Calu3 (cell line): ENCODE measurements at regions not wholly inside any gene's neighbourhood (a gene's known extent, or its start where the extent isn't known, plus 50 kb on each side); places are given as distances from the start of the nearest gene placed in this dataset.

ENCODE experiments used
- BruUV-seq: library from RNA; stranded (reverse); fragments of 400-500 nt; replicated peaks from 2 replicates; lab custom pipeline; 2021; lab: Mats Ljungman, UMichigan
- CTCF ChIA-PET: fragments of 300-600 bp; sonication (Branson Sonifier 250); formaldehyde crosslinking; loops from one replicate; lab custom pipeline; 2022; ENCODE audit warnings: antibody characterized with exemption; lab: Charles Lee
- DNase-seq: peaks from one replicate; pipeline ENCODE4 v3.0.0; 2022
- H3K27ac Mint-ChIP-seq: one replicate; pipeline ENCODE4 v1.8.0; 2022; ENCODE audit warnings: mixed read lengths; ENCODE audit not compliant: unreplicated experiment
- H3K27me3 Mint-ChIP-seq: one replicate; pipeline ENCODE4 v1.8.0; 2022; ENCODE audit warnings: mixed read lengths; ENCODE audit not compliant: unreplicated experiment
- H3K36me3 Mint-ChIP-seq: one replicate; pipeline ENCODE4 v1.8.0; 2022; ENCODE audit warnings: mild to moderate bottlenecking, moderate library complexity, mixed read lengths; ENCODE audit not compliant: insufficient read depth, unreplicated experiment
- H3K4me1 Mint-ChIP-seq: one replicate; pipeline ENCODE4 v1.8.0; 2022; ENCODE audit warnings: mild to moderate bottlenecking, low read depth, mixed read lengths; ENCODE audit not compliant: unreplicated experiment
- H3K4me3 Mint-ChIP-seq: one replicate; pipeline ENCODE4 v1.8.0; 2022; ENCODE audit warnings: mild to moderate bottlenecking, low read depth, moderate library complexity, mixed read lengths; ENCODE audit not compliant: unreplicated experiment
- H3K9me3 Mint-ChIP-seq: one replicate; pipeline ENCODE4 v1.8.0; 2022; ENCODE audit warnings: low read depth, mixed read lengths; ENCODE audit not compliant: unreplicated experiment
- intact Hi-C: fragments of 100-400 bp; cut with micrococcal nuclease; formaldehyde crosslinking; loops from one replicate; pipeline ENCODE4 v1.10.0; 2022; ENCODE audit not compliant: unreplicated experiment
- TF ChIP-seq, protein P1 (sequence below): fragments of 200-600 bp; IDR thresholded peaks from one replicate; pipeline ENCODE4 v1.8.0; 2022; ENCODE audit warnings: antibody characterized with exemption; ENCODE audit not compliant: unreplicated experiment

- CTCF ChIA-PET: no interaction called here
- intact Hi-C loops: no loop called here
- Mint-ChIP-seq H3K4me1 (no peaks in the 10 kb centered on the region), H3K36me3 (no peaks in the 10 kb centered on the region), H3K27me3 (peaks cover 67% of the 10 kb centered on the region), H3K4me3 (no peak overlapping the region), H3K27ac (no peak overlapping the region), H3K9me3 (no peaks in the 10 kb centered on the region)
- TF ChIP-seq, protein P1, sequence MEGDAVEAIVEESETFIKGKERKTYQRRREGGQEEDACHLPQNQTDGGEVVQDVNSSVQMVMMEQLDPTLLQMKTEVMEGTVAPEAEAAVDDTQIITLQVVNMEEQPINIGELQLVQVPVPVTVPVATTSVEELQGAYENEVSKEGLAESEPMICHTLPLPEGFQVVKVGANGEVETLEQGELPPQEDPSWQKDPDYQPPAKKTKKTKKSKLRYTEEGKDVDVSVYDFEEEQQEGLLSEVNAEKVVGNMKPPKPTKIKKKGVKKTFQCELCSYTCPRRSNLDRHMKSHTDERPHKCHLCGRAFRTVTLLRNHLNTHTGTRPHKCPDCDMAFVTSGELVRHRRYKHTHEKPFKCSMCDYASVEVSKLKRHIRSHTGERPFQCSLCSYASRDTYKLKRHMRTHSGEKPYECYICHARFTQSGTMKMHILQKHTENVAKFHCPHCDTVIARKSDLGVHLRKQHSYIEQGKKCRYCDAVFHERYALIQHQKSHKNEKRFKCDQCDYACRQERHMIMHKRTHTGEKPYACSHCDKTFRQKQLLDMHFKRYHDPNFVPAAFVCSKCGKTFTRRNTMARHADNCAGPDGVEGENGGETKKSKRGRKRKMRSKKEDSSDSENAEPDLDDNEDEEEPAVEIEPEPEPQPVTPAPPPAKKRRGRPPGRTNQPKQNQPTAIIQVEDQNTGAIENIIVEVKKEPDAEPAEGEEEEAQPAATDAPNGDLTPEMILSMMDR: no peak
- no peak for DNase-seq
- BruUV-seq: no TSS peak
These were observed 130.7 kb downstream of the FAM53A start for GRCh38 chr4:1553365-1553764.

- TF ChIP-seq, protein P1: no peak
- no peak for DNase-seq
- H3K36me3 Mint-ChIP-seq: no peaks in the 10 kb centered on the region
- H3K4me3 Mint-ChIP-seq: no peak overlapping the region
- peaks cover 67% of the 10 kb centered on the region for H3K27me3 Mint-ChIP-seq
- no TSS peak for BruUV-seq
- CTCF ChIA-PET: interaction anchor here (0.6 kb wide), 1 partner anchor 19 kb away, joined by 4 read pairs; no protein-coding TSS in a partner anchor
- intact Hi-C loops: no loop called here
- H3K4me1 Mint-ChIP-seq: no peaks in the 10 kb centered on the region
- H3K9me3 Mint-ChIP-seq: no peaks in the 10 kb centered on the region
- no peak overlapping the region for H3K27ac Mint-ChIP-seq
These were observed 131.7 kb downstream of the FAM53A start for GRCh38 chr4:1552451-1552850.

GRCh38 chr4:1551211-1551610 is 132.9 kb downstream of the FAM53A start:
- H3K27ac Mint-ChIP-seq: no peak overlapping the region
- no peaks in the 10 kb centered on the region for H3K4me1 Mint-ChIP-seq
- BruUV-seq: no TSS peak
- CTCF ChIA-PET: no interaction called here
- intact Hi-C loops: no loop called here
- no peaks in the 10 kb centered on the region for H3K36me3 Mint-ChIP-seq
- no peak overlapping the region for H3K4me3 Mint-ChIP-seq
- TF ChIP-seq, protein P1: no peak
- peaks cover 62% of the 10 kb centered on the region for H3K27me3 Mint-ChIP-seq
- H3K9me3 Mint-ChIP-seq: no peaks in the 10 kb centered on the region
- DNase-seq: no peak

DNA sequence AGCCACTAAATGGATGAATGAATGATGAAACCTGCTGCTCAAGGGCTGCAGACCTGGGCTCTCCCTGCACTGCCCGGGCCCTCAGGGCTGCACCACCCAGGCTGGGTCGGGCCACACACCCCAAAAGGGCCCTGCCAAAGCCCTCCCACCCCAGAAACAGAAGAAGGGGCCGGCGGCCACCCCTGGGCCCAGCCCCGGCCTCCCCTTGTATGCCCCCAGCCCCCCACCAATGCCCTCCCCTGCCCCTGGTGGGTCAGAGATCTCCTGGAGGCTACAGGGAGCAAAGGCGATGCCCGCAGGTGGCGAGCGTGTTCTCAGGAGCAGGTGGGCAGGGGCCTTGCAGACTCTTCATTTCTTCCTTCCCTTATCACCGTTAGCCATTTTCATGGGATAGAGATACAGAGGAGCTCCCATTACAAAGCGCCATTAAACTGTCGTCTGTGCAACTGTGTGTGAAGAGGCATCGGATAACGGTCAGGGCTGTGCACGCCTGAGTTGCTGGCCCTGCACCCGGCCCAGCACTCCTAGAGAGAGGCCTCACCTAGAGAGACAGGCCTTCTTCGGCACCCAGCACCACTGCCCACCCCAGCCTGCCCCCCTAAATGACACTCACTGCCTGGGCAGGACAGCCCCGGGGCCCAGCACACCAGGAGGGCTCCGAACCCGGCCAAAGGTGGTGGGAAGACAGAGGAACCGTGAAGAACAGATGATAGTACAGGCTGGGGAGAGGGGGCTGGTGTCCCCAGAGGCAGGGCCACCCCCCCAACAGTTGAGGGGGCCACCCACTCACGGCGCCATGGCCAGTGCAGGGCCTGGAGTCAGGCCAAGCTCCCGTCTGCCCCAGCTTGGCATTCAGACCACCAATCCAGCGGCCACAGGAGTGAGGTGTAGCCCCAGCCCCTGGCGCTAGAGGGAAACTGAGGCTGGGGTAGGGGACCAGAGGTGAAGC is 133.7 kb downstream of the FAM53A start:
- Mint-ChIP-seq H3K4me3 (no peak overlapping the region), H3K36me3 (no peaks in the 10 kb centered on the region), H3K9me3 (no peaks in the 10 kb centered on the region), H3K4me1 (no peaks in the 10 kb centered on the region), H3K27me3 (peaks cover 59% of the 10 kb centered on the region), H3K27ac (no peak overlapping the region)
- no TSS peak for BruUV-seq
- TF ChIP-seq, protein P1: no peak
- intact Hi-C loops: no loop called here
- CTCF ChIA-PET: interaction anchor here (0.7 kb wide), 1 partner anchor 285 kb away, joined by 4 read pairs; no protein-coding TSS in a partner anchor
- DNase-seq: no peak
